Keratinocyte (primary cell): ENCODE measurements at regions not wholly inside any gene's neighbourhood (a gene's known extent, or its start where the extent isn't known, plus 50 kb on each side); places are given as distances from the start of the nearest gene placed in this dataset.
A peak's percentile ranks its signal among the peaks of the same experiment; 100 is the strongest.

Experiments used
- DNase-seq: peaks from one replicate; pipeline ENCODE4 v3.0.0-alpha.2; 2011; ENCODE audit warnings: low read depth, missing footprints, low spot score
- FAIRE-seq: peaks from 2 replicates; lab custom pipeline; 2011; peaks lifted over from hg19 to GRCh38; lab: Jason Lieb, UNC
- H2AFZ ChIP-seq: 2 replicates; pipeline ENCODE4 v1.6.0; 2012; ENCODE audit warnings: low read length, control low read depth, inconsistent platforms; ENCODE audit not compliant: control insufficient read depth
- H3K27ac ChIP-seq: 2 replicates; pipeline ENCODE4 v1.5.1; 2011; ENCODE audit warnings: low read length; ENCODE audit not compliant: control insufficient read depth, insufficient read depth
- H3K27me3 ChIP-seq: 3 replicates; pipeline ENCODE4 v1.6.0; 2011; ENCODE audit warnings: low read length; ENCODE audit not compliant: control insufficient read depth, insufficient read depth; ENCODE audit errors: extremely low read depth
- H3K36me3 ChIP-seq, 2 experiments: 2 replicates in 1 of 2; 3 replicates in 1 of 2; pipeline ENCODE4 v1.5.1; 2011; ENCODE audit warnings: low read length in 2 of 2, mild to moderate bottlenecking in 1 of 2; ENCODE audit not compliant: control insufficient read depth in 2 of 2, insufficient read depth in 2 of 2; ENCODE audit errors: extremely low read depth in 1 of 2
- H3K4me1 ChIP-seq: 3 replicates; pipeline ENCODE4 v1.5.1; 2011; ENCODE audit warnings: low read length; ENCODE audit not compliant: control insufficient read depth, insufficient read depth; ENCODE audit errors: extremely low read depth
- H3K4me2 ChIP-seq: 3 replicates; pipeline ENCODE4 v1.6.0; 2011; ENCODE audit warnings: low read depth, low read length; ENCODE audit not compliant: control insufficient read depth, insufficient read depth; ENCODE audit errors: extremely low read depth
- H3K4me3 ChIP-seq, 3 experiments: fragments of 200-600 bp in 1 of 3; sonication (generic) in 1 of 3; 2 replicates in 2 of 3; 3 replicates in 1 of 3; pipeline ENCODE4 v1.5.1; 2011 to 2016; ENCODE audit warnings: low read length in 3 of 3, mild to moderate bottlenecking in 3 of 3, control low read depth in 2 of 3, inconsistent platforms in 1 of 3, low read depth in 1 of 3, mixed read lengths in 1 of 3, mixed run types in 1 of 3, moderate library complexity in 1 of 3; ENCODE audit not compliant: control insufficient read depth in 2 of 3, insufficient read depth in 2 of 3; ENCODE audit errors: extremely low read depth in 1 of 3
- H3K79me2 ChIP-seq: 2 replicates; pipeline ENCODE4 v1.6.0; 2012; ENCODE audit warnings: low read length; ENCODE audit not compliant: control insufficient read depth, insufficient read depth
- H3K9ac ChIP-seq: 3 replicates; pipeline ENCODE4 v1.6.0; 2011; ENCODE audit warnings: low read length; ENCODE audit not compliant: control insufficient read depth, insufficient read depth; ENCODE audit errors: extremely low read depth
- H3K9me1 ChIP-seq: 3 replicates; pipeline ENCODE4 v1.6.0; 2011; ENCODE audit warnings: low read length; ENCODE audit not compliant: control insufficient read depth, insufficient read depth; ENCODE audit errors: extremely low read depth
- H3K9me3 ChIP-seq: 2 replicates; pipeline ENCODE4 v1.5.1; 2012; ENCODE audit warnings: low read depth, low read length; ENCODE audit not compliant: control insufficient read depth
- H4K20me1 ChIP-seq: 3 replicates; pipeline ENCODE4 v1.6.0; 2011; ENCODE audit warnings: low read length; ENCODE audit not compliant: control insufficient read depth, insufficient read depth; ENCODE audit errors: extremely low read depth
- EZH2 ChIP-seq: IDR thresholded peaks from one replicate; pipeline ENCODE4 v1.6.1; 2012; ENCODE audit warnings: inconsistent platforms, mild to moderate bottlenecking, low read length, moderate library complexity
- dilution Hi-C: fragments of 300-500 bp; cut with MboI; formaldehyde crosslinking; loops from one replicate; pipeline ENCODE4 v1.7.0; 2020; ENCODE audit warnings: low sequenced_read_pairs; ENCODE audit not compliant: extremely low pct_ligation_motif_present
- small RNA-seq, 3 experiments: library from RNA; depleted of rRNA; stranded (forward); fragments of <200 nt; gene quantifications; one replicate each; pipeline ENCODE3, GENCODE V24; 2012; ENCODE audit warnings: low read depth in 3 of 3, low replicate concordance in 1 of 3; ENCODE audit not compliant: insufficient read length in 3 of 3
- TF ChIP-seq, protein P1 (sequence below), 3 experiments: IDR thresholded peaks in 1 of 3; conservative IDR thresholded peaks in 1 of 3; optimal IDR thresholded peaks in 1 of 3; 2 replicates in 2 of 3; 3 replicates in 1 of 3; pipeline versions ENCODE3 to v1.5.1; 2011; ENCODE audit warnings: low read length in 3 of 3, mild to moderate bottlenecking in 3 of 3, moderate library complexity in 2 of 3, control low read depth in 1 of 3, inconsistent platforms in 1 of 3; ENCODE audit not compliant: insufficient read depth in 2 of 3; ENCODE audit errors: extremely low read depth in 1 of 3

- no peaks in the 10 kb centered on the region for H3K4me1 ChIP-seq
- dilution Hi-C loops: no loop called here
- no peaks in the 10 kb centered on the region for H3K9me1 ChIP-seq
- H2AFZ ChIP-seq: no peak overlapping the region
- no peaks in the 10 kb centered on the region for H4K20me1 ChIP-seq
- no peaks in the 10 kb centered on the region for H3K27me3 ChIP-seq
- DNase-seq (no peak), FAIRE-seq (no peak)
- H3K9ac ChIP-seq: no peak overlapping the region
- no peaks in the 10 kb centered on the region for H3K79me2 ChIP-seq
- no peak for TF ChIP-seq EZH2
- TF ChIP-seq, protein P1, sequence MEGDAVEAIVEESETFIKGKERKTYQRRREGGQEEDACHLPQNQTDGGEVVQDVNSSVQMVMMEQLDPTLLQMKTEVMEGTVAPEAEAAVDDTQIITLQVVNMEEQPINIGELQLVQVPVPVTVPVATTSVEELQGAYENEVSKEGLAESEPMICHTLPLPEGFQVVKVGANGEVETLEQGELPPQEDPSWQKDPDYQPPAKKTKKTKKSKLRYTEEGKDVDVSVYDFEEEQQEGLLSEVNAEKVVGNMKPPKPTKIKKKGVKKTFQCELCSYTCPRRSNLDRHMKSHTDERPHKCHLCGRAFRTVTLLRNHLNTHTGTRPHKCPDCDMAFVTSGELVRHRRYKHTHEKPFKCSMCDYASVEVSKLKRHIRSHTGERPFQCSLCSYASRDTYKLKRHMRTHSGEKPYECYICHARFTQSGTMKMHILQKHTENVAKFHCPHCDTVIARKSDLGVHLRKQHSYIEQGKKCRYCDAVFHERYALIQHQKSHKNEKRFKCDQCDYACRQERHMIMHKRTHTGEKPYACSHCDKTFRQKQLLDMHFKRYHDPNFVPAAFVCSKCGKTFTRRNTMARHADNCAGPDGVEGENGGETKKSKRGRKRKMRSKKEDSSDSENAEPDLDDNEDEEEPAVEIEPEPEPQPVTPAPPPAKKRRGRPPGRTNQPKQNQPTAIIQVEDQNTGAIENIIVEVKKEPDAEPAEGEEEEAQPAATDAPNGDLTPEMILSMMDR (optimal IDR thresholded peaks at IDR 0.05 in 1 of 3, IDR thresholded peaks at IDR 0.05 in 1 of 3, conservative IDR thresholded peaks at IDR 0.05 in 1 of 3; ENCODE audit: extremely low read depth in 1 of 3, insufficient read depth in 2 of 3, low read length in 3 of 3): peak in 1 of 3 experiments; percentile 45
- H3K36me3 ChIP-seq: no peaks in the 10 kb centered on the region
- no peaks in the 10 kb centered on the region for H3K9me3 ChIP-seq
- H3K4me2 ChIP-seq: no peak overlapping the region
- no peak overlapping the region for H3K27ac ChIP-seq
- H3K4me3 ChIP-seq: no peak overlapping the region
These were observed 59.0 kb upstream of the NECTIN3 start for GRCh38 chr3:111012388-111013248.

Small RNAs in the stretch of these regions (small RNA-seq; reads per million reads assigned to genes)
- gene AC078918.1 (0 reads per million in 3 experiments), gene MIR4445 (0 reads per million in 3 experiments), gene RF00019 (0 reads per million in 3 experiments), gene RNU6ATAC15P (0 reads per million in 3 experiments)
